Activated T-helper 17 cell treated with anti-CD3 and anti-CD28 coated beads, Interleukin-2, amount 50 U/mL, for 72 hours (primary cell): ENCODE measurements at regions not wholly inside any gene's neighbourhood (a gene's known extent, or its start where the extent isn't known, plus 50 kb on each side); places are given as distances from the start of the nearest gene placed in this dataset.
"Not testable (repeated sequence)": the region's sequence is repeated elsewhere in the genome, so short reads cannot be mapped to it uniquely, and the experiment has no call there.

Experiments
- ATAC-seq: fragments of 150-1000 bp; cut with Tn5 transposase; replicated peaks from 2 replicates; pipeline ENCODE4 v1.10.0; 2021; ENCODE audit warnings: mild to moderate bottlenecking, moderate library complexity
- H3K27ac Mint-ChIP-seq: one replicate; pipeline ENCODE4 v1.8.0; 2022; ENCODE audit warnings: mixed read lengths
- H3K27me3 Mint-ChIP-seq: one replicate; pipeline ENCODE4 v1.8.0; 2022; ENCODE audit warnings: mixed read lengths
- H3K36me3 Mint-ChIP-seq: one replicate; pipeline ENCODE4 v1.8.0; 2022; ENCODE audit warnings: low read depth, mild to moderate bottlenecking, mixed read lengths
- H3K4me1 Mint-ChIP-seq: one replicate; pipeline ENCODE4 v1.8.0; 2022; ENCODE audit warnings: mixed read lengths
- H3K4me3 Mint-ChIP-seq: one replicate; pipeline ENCODE4 v1.8.0; 2022; ENCODE audit warnings: mild to moderate bottlenecking, mixed read lengths
- H3K9me3 Mint-ChIP-seq: one replicate; pipeline ENCODE4 v1.8.0; 2022; ENCODE audit warnings: mixed read lengths

DNA sequence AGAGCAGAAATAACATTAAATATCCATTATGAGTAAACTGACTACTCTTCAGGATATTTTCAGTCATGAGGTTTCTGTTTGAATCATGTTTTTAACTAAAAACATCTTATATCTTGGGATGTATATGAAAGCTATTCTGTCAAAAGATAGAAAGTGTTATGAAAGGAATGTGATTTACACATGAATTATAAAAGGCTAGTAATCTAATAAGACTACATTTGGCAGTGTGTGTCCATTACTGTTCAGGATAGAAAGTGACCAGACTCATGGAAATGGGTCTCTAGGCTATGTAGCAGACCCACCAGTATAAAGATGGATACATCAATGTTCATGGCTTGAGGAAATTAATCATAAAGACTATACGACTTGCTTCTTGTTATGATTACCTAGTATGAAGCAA lies 1328.2 kb upstream of the NUDT12 start:
- no peak overlapping the region for H3K27ac Mint-ChIP-seq
- no peaks in the 10 kb centered on the region for H3K4me1 Mint-ChIP-seq
- ATAC-seq: no peak
- no peaks in the 10 kb centered on the region for H3K27me3 Mint-ChIP-seq
- H3K36me3 Mint-ChIP-seq: no peaks in the 10 kb centered on the region
- H3K9me3 Mint-ChIP-seq: peaks cover 18% of the 10 kb centered on the region
- H3K4me3 Mint-ChIP-seq: no peak overlapping the region

DNA sequence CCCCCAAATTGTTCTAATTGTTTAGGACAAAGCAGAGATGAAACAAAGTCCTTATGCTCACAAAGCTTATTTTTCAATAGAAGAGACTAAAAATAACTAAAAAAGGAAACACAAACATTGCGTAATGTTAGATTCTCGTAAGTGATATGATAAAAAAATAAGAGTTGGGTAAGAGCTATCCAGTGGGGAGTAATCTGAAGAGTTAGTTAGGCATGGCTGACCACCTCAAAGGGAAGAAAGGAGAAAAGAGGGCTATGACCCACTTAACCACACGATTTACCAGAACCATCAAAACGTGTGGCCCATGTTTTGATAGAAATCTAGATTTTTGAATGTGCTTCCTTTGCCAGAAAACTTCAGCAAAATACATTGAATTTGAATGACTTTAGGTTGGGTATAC lies 1296.8 kb upstream of the NUDT12 start:
- Mint-ChIP-seq H3K4me1 (no peaks in the 10 kb centered on the region), H3K36me3 (no peaks in the 10 kb centered on the region), H3K27me3 (no peaks in the 10 kb centered on the region), H3K27ac (no peak overlapping the region), H3K4me3 (no peak overlapping the region), H3K9me3 (peaks cover 7% of the 10 kb centered on the region)
- no peak for ATAC-seq

DNA sequence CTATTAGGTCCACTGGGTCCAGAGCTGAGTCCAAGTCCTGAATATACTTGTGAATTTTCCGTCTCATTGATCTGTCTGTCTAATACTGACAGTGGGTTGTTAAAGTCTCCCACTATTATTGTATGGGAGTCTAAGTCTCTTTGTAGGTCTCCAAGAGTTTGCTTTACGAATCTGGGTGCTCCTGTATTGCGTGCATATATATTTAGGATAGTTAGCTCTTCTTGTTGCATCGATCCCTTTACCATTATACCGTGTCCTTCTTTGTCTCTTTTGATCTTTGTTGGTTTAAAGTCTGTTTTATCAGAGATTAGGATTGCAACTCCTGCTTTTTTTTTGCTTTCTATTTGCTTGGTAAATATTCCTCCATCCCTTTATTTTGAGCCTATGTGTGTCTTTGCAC lies 1289.5 kb upstream of the NUDT12 start:
- H3K36me3 Mint-ChIP-seq, ATAC-seq, H3K4me3 Mint-ChIP-seq, H3K27ac Mint-ChIP-seq, H3K9me3 Mint-ChIP-seq, H3K27me3 Mint-ChIP-seq, H3K4me1 Mint-ChIP-seq: not testable (repeated sequence)

DNA sequence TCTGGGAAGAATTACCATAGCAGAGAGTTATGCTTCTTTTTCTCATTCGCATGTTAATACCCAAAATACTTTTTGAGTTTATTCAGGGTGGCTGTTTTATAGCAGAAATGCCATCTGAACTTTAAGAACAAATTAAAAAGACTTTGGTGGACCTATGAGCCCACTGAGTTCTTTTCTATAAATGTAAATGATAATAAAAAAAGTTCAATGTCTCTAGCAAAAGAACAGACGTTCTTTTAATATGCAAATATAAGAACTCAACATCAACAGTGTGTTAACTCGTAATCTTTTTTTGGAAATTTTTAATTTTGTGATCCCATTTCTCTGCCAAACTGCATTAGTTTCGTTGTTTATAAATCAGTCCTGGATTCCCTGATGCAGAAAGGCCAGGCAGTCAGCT lies 1283.0 kb upstream of the NUDT12 start:
- no peaks in the 10 kb centered on the region for H3K36me3 Mint-ChIP-seq
- ATAC-seq: no peak

DNA sequence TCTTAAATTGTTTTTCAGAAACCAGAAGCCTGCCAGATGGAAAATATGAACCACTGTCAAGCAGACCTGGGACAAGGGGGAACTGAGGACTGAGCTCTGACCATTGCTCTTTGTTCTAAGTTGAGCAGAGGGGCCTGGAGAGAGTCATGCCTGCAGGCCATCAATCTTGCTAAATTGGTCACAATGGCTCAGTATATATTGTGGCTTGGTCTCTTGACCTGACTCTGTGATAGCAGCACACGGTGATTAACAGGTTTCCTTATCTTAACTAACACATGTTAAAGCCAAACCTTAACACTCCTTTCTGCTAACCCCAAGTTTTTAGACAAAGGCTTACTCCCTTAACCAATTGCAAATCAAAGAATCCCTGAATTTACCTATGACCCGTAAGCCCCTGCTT lies 1281.2 kb upstream of the NUDT12 start:
- H3K36me3 Mint-ChIP-seq: no peaks in the 10 kb centered on the region
- H3K4me1 Mint-ChIP-seq: no peaks in the 10 kb centered on the region
- no peak for ATAC-seq
- no peak overlapping the region for H3K4me3 Mint-ChIP-seq
- H3K9me3 Mint-ChIP-seq: peaks cover 3% of the 10 kb centered on the region
- H3K27ac Mint-ChIP-seq: no peak overlapping the region
- no peaks in the 10 kb centered on the region for H3K27me3 Mint-ChIP-seq

More for the DNA sequence above, 1283.0 kb upstream of the NUDT12 start:
- H3K9me3 Mint-ChIP-seq: peaks cover 3% of the 10 kb centered on the region
- no peaks in the 10 kb centered on the region for H3K4me1 Mint-ChIP-seq
- H3K4me3 Mint-ChIP-seq: no peak overlapping the region
- no peak overlapping the region for H3K27ac Mint-ChIP-seq
- no peaks in the 10 kb centered on the region for H3K27me3 Mint-ChIP-seq

DNA sequence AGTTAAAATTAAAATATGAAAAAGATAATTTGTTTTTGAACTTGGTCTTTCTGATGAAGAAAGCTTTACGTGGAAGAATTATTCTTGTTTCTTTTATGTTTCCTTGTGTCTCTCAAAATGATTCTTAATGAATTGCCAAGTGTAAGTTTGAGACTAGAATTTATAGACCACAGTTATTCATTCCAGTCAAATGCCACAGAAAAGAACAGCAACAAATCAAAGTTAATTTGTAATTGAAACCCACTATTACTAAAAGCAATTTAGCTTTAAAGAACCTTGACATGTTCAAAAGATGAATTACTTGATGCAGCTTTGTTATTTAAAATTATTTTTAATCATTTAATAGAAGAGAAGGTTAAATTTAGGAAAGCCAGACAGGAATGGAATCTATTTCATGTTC lies 1277.7 kb upstream of the NUDT12 start:
- Mint-ChIP-seq H3K36me3 (no peaks in the 10 kb centered on the region), H3K4me3 (no peak overlapping the region)

DNA sequence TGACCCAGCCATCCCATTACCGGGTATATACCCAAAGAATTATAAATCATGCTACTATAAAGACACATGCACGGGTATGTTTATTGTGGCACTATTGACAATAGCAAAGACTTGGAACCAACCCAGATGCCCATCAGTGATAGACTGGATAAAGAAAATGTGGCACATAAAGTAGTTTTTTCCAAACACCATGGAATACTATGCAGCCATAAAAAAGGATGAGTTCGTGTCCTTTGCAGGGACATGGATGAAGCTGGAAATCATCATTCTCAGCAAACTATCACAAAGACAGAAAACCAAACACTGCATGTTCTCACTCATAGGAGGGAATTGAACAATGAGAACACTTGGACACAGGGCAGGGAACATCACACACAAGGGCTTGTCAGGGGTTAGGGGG lies 1268.9 kb upstream of the NUDT12 start:
- not testable (repeated sequence) for H3K27me3 Mint-ChIP-seq, H3K4me3 Mint-ChIP-seq, H3K27ac Mint-ChIP-seq, H3K4me1 Mint-ChIP-seq, H3K36me3 Mint-ChIP-seq, ATAC-seq
- H3K9me3 Mint-ChIP-seq: peaks cover 20% of the 10 kb centered on the region

More for the DNA sequence above, 1277.7 kb upstream of the NUDT12 start:
- Mint-ChIP-seq H3K27ac (no peak overlapping the region), H3K4me1 (no peaks in the 10 kb centered on the region), H3K9me3 (peaks cover 8% of the 10 kb centered on the region), H3K27me3 (no peaks in the 10 kb centered on the region)
- ATAC-seq: no peak

DNA sequence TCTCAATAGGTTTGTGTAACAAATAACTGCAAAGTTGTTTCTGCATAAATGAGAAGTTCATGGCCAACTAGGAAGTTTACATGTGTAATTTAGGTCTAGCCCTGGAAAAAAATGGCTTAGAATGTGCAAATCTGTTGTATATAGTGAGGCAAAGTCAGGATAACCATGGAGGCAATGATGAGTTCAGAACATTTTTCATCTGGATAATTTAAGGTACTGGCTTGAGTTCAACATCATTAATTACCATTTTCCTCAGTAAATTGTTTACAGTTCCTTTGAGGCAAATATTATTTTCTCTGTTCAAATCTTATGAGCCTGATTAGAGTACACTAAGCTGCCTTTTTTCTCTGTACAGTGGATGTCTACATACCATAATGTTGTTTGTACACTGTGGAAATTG lies 1259.0 kb upstream of the NUDT12 start:
- Mint-ChIP-seq H3K27ac (no peak overlapping the region), H3K36me3 (no peaks in the 10 kb centered on the region), H3K4me1 (no peaks in the 10 kb centered on the region), H3K9me3 (peaks cover 11% of the 10 kb centered on the region), H3K4me3 (no peak overlapping the region), H3K27me3 (no peaks in the 10 kb centered on the region)
- no peak for ATAC-seq

DNA sequence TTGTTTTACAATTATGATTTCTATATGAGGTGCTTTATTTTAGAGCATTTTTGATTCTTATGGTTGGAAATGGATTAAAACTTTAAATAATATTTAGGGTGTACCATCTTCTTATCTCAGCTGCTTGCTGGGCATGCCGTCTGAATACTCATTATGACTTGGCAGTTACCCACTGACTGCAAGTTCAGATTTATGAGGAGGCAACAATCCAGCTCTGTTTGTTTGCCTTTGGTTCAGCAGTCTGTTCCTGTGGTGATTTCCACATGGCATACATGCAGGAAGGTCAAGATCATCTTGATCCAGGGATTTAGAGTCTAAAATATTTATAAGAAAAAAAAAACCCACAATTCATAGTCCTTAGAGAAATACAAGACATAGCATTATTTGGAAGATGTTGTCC lies 1254.5 kb upstream of the NUDT12 start:
- H3K4me3 Mint-ChIP-seq: no peak overlapping the region
- H3K9me3 Mint-ChIP-seq: peaks cover 4% of the 10 kb centered on the region
- H3K4me1 Mint-ChIP-seq: no peaks in the 10 kb centered on the region
- H3K27me3 Mint-ChIP-seq: no peaks in the 10 kb centered on the region
- H3K36me3 Mint-ChIP-seq: no peaks in the 10 kb centered on the region
- ATAC-seq: no peak
- H3K27ac Mint-ChIP-seq: no peak overlapping the region

DNA sequence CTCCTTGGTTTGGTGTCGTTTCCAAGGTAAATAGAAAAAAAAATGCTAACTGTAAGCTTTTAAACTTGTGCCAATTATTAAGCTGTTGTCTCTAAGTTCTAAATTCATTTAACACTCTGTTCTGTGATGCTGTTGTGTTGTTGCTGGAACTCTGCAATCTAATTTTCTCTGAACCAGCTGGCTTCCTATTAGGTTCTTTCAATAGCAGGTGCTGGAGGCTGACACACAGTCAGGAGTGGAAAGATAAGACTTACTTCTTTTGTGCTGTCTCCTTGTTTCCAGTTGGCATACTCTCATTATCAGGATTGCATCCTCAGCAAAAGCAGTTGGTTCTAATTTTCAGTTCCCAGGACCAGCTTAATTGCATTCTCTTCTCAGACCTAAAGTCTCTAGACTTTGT lies 1252.6 kb upstream of the NUDT12 start:
- ATAC-seq: no peak
- peaks cover 9% of the 10 kb centered on the region for H3K9me3 Mint-ChIP-seq
- H3K4me3 Mint-ChIP-seq: no peak overlapping the region
- no peaks in the 10 kb centered on the region for H3K27me3 Mint-ChIP-seq
- H3K27ac Mint-ChIP-seq: no peak overlapping the region
- H3K36me3 Mint-ChIP-seq: no peaks in the 10 kb centered on the region
- no peaks in the 10 kb centered on the region for H3K4me1 Mint-ChIP-seq

DNA sequence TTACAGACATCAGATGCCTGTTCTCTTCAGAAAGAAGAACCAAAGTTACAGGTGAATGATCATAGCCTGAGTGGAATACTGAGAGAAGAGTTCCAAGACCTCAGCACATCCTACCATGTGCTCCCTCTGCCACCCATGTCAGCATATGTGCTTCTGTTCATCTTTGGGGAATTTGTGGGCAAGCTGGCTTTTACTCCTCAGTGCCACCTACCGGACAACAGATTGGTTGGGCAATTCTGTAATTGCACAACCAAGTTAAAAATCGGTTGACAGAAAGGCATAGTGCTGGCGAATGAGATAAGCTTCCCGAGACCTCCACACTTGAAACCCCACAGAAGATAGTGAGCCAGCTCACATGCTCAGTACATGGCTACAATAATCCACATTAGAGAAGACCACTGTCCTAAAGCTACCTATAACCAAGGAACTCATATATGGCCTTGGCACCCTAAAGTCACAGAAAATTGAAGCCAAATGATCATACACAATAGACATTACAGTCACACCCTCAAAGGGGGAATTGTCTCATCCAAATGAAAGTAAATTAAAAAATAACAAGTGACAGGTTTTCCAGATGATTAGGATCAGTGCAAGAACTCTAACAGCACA lies 1238.0 kb upstream of the NUDT12 start:
- peaks cover 5% of the 10 kb centered on the region for H3K9me3 Mint-ChIP-seq
- H3K27ac Mint-ChIP-seq: no peak overlapping the region
- no peaks in the 10 kb centered on the region for H3K27me3 Mint-ChIP-seq
- no peaks in the 10 kb centered on the region for H3K4me1 Mint-ChIP-seq
- no peak for ATAC-seq
- H3K36me3 Mint-ChIP-seq: no peaks in the 10 kb centered on the region
- H3K4me3 Mint-ChIP-seq: no peak overlapping the region

DNA sequence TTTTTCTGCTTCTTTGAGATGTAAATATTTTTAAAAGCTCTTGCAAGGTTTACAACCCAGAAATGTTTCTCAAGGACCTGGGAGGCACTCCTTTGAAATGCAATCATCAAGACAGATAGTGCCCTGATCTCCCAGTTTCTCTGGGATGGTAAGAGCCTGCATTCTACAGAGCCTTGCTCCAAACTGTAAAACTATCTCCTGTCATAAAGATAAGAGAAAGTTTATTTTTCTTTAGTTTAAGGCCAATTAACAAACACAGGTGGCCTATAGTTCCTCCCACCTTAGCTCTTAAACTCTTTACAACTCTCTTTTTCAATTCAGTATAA lies 1231.1 kb upstream of the NUDT12 start:
- H3K36me3 Mint-ChIP-seq: no peaks in the 10 kb centered on the region
- peaks cover 4% of the 10 kb centered on the region for H3K9me3 Mint-ChIP-seq
- H3K4me1 Mint-ChIP-seq: no peaks in the 10 kb centered on the region
- H3K27me3 Mint-ChIP-seq: no peaks in the 10 kb centered on the region
- H3K4me3 Mint-ChIP-seq: no peak overlapping the region
- H3K27ac Mint-ChIP-seq: no peak overlapping the region
- no peak for ATAC-seq

DNA sequence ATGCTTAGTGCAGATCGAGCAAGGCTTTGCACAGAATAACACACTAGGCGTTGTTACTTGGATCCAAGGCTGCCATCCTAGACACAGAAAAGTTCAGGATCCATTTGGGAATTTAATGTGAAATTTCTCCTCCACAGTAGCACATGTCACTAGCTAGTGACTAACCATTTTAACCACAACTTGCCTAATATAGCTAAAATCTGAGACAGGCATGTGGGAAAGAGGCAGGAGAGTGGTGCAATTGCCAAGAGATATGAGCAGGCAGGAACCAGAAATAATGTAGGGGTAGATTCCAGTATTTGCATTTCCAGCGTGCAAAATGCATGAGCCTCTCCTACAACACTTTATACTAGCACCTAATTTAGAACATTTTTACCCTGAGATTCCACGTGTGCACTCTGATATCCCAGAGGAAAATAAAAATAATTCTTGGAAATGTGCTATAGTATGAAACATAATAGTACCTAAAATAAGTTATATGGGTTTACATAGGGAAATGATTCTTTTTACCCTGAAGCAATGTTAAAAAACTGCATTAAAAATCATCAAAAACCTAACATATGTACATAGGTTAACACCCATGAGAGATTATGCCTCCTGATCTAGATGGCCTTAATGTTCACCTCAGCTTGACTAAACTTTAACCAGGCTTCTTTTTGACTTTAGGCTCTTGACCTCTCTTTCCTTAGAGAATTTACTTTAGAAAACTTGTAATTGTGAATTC lies 1230.6 kb upstream of the NUDT12 start:
- no peak overlapping the region for H3K4me3 Mint-ChIP-seq
- H3K27ac Mint-ChIP-seq: no peak overlapping the region
- H3K27me3 Mint-ChIP-seq: no peaks in the 10 kb centered on the region
- H3K4me1 Mint-ChIP-seq: no peaks in the 10 kb centered on the region
- no peaks in the 10 kb centered on the region for H3K36me3 Mint-ChIP-seq
- H3K9me3 Mint-ChIP-seq: peaks cover 4% of the 10 kb centered on the region
- no peak for ATAC-seq

DNA sequence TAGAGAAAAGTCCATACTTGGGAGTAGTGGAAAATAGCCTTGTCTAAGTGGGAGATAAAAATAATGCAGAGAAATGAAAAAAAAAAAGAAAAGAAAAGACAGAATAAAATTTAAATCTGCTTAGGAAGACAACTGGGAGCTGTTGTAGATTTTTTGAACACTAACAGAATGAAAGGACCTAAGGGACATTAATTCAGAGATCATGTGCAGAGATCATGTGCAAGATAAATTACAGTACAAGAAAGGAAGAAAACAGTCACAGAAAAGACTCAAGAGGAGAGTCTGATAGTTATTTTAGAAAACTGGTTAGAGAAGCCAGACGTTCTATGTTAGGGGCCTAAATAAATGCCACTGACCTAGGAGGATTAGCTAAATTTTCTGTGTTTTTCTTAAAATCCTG lies 1226.8 kb upstream of the NUDT12 start:
- no peak for ATAC-seq
- peaks cover 10% of the 10 kb centered on the region for H3K9me3 Mint-ChIP-seq
- no peaks in the 10 kb centered on the region for H3K36me3 Mint-ChIP-seq
- no peaks in the 10 kb centered on the region for H3K4me1 Mint-ChIP-seq
- no peaks in the 10 kb centered on the region for H3K27me3 Mint-ChIP-seq
- H3K4me3 Mint-ChIP-seq: no peak overlapping the region
- H3K27ac Mint-ChIP-seq: no peak overlapping the region

DNA sequence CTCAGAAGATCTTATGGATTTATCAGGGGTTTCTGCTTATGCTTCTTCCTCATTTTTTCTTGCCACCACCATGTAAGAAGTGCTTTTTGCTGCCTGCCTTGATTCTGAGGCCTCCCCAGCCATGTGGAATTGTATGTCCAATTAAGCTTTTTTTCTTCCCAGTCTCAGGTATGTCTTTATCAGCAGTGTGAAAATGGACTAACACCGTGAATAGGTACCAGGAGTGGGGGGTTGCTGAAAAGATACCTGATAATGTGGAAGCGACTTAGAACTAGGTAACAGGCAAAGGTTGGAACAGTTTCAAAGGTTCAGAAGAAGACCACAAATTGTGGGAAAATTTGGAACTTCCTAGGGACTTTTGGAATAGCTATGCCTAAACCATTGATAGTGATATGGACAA lies 1222.5 kb upstream of the NUDT12 start:
- no peaks in the 10 kb centered on the region for H3K4me1 Mint-ChIP-seq
- no peaks in the 10 kb centered on the region for H3K36me3 Mint-ChIP-seq
- no peak for ATAC-seq
- no peaks in the 10 kb centered on the region for H3K27me3 Mint-ChIP-seq
- no peak overlapping the region for H3K4me3 Mint-ChIP-seq
- peaks cover 13% of the 10 kb centered on the region for H3K9me3 Mint-ChIP-seq
- H3K27ac Mint-ChIP-seq: no peak overlapping the region

DNA sequence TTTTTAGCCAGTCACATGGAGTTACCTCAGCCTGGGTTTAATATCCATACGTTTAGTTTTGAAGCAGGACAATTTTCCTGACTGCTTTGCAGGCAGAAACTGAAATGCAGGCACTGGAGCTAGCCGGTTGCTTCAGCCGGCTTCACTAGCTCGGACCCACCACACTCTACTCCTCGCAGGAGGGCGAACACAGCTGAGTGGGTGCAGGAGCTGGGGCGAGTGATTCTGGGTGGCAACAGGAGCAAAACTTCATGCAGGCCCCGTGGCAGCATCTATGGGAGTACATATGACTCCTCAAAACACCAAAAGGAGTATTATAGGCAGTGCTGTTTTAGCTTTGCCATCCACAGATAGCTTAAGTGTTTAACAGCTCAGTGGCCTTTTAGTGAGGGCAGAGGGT lies 1211.8 kb upstream of the NUDT12 start:
- no peak overlapping the region for H3K4me3 Mint-ChIP-seq
- no peaks in the 10 kb centered on the region for H3K27me3 Mint-ChIP-seq
- no peak overlapping the region for H3K27ac Mint-ChIP-seq

More for the DNA sequence above, 1211.8 kb upstream of the NUDT12 start:
- ATAC-seq: no peak
- Mint-ChIP-seq H3K36me3 (no peaks in the 10 kb centered on the region), H3K4me1 (no peaks in the 10 kb centered on the region), H3K9me3 (no peaks in the 10 kb centered on the region)
